NCI-H2171 (cell line): ENCODE measurements at regions not wholly inside any gene's neighbourhood (a gene's known extent, or its start where the extent isn't known, plus 50 kb on each side); places are given as distances from the start of the nearest gene placed in this dataset.

Experiments
- DNase-seq: peaks from one replicate; lab custom pipeline; 2025; lab: John Stamatoyannopoulos, UW

DNA sequence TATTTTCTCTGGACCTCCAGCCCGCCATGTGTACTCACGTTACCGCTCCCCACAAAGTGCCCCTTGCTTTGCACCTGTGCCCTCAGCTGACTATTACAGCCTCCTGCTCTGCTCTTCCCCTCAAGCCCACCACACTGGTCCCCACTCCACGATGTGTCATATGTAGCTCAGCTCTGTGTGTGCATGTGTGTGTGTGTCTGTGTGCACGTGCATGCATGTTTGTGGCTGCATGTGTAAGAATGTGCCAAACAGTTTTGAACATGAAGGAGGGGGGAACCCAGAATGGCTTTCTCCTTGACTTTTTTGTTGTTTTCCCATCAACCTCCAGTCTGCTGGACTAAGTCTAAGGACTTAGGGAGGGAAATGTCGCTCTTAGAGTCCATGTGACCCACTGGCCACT is 54.8 kb upstream of the BTRC start:
- no peak for DNase-seq

DNA sequence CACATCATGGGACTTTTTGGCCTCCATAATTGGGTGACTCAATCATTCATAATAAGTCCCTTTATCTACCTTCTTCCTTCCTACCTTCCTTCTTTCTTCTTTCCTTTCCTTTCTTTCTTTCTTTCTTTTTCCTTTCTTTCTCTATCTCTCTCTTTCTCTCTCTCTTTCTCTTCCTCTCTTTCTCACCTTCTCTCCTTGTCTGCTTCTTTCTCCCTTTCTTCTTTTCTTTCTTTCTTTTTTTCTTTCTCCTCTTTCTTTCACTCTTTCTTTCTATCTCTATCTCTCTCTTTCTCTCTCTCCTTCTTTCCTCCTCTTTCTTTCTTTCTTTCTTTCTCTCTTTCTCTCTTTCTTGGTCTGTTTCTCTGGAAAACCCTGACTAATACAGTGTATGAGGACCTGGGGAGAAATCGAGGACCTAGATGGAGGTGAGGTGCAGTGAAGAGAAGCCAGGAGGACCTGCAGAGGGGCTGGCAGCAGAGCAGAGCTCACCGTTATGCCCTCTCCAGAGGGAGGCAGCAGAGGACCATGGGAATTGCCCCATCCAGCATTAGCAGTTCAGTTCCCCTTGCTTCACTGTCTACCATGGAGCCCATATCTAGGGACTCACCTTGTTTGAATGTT is 52.7 kb upstream of the BTRC start:
- no peak for DNase-seq

DNA sequence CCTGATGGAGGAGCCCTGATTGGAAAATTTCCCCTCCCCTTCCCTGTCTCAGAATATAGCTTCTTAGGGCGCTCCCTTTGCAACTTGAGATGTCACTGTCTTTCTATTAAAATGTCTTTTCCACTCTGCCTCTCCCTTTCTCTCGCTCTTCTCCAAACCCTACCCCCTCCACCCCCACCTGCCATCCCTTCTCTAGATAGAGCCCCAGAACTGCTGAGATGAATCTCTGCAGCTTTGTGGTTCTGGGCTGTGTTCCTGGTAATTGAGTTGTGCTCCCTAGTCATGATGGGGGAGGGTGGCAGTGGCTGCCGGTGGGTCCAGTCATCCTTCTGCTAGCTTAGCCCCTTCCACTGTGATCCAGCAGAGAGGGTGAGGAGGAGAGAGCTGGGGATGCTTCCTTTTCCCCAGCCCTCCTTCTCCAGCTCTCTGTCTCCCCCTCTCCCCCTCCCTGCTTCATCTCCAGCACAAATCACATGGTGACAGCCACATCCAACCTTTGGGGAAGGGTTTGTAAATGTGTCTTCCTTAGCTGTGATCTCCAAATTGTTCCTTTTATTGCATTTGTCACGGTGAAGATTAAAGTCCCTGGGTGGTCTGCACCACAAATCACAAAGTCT is 50.8 kb upstream of the BTRC start:
- DNase-seq: no peak
